AG09319 (cell line): ENCODE measurements at regions not wholly inside any gene's neighbourhood (a gene's known extent, or its start where the extent isn't known, plus 50 kb on each side); places are given as distances from the start of the nearest gene placed in this dataset.
"Not testable (repeated sequence)": the region's sequence is repeated elsewhere in the genome, so short reads cannot be mapped to it uniquely, and the experiment has no call there.

ENCODE experiments used
- DNase-seq: peaks from one replicate; pipeline ENCODE4 v3.0.0-alpha.2; 2010; ENCODE audit warnings: low read depth; ENCODE audit errors: extremely low read depth
- CTCF ChIP-seq: IDR thresholded peaks from 2 replicates; pipeline ENCODE4 v1.5.1; 2011; ENCODE audit warnings: low read depth, mild to moderate bottlenecking, inconsistent platforms, low read length, moderate library complexity

GRCh38 chr7:19519443-19520021 is 189.3 kb downstream of the POLR1F start:
- no peak for TF ChIP-seq CTCF
- no peak for DNase-seq

GRCh38 chr7:19517546-19517945 is 191.3 kb downstream of the POLR1F start:
- DNase-seq: not testable (repeated sequence)

GRCh38 chr7:19508821-19509220 is 200.0 kb downstream of the POLR1F start:
- TF ChIP-seq CTCF: no peak
- no peak for DNase-seq

- no peak for DNase-seq
- TF ChIP-seq CTCF: no peak
Observed at GRCh38 chr7:19508124-19508523, 200.7 kb downstream of the POLR1F start.

GRCh38 chr7:19491821-19492452 is 216.9 kb downstream of the POLR1F start:
- peak; percentile 4 for DNase-seq
- peak; percentile 66 for TF ChIP-seq CTCF

- no peak for DNase-seq
- TF ChIP-seq CTCF: no peak
Observed at GRCh38 chr7:19491371-19491770, 217.5 kb downstream of the POLR1F start.

GRCh38 chr7:19489162-19489820 is 219.5 kb downstream of the POLR1F start:
- DNase-seq: no peak
- no peak for TF ChIP-seq CTCF
